ENCODE measurements at regions not wholly inside any gene's neighbourhood (a gene's known extent, or its start where the extent isn't known, plus 50 kb on each side); places are given as distances from the start of the nearest gene placed in this dataset.

- no peak for DNase-seq (ENCODE audit: low spot score)
Observed at GRCh38 chr1:4571263-4571662, 83.1 kb upstream of the AJAP1 start.

GRCh38 chr1:4573526-4573925 lies 80.9 kb upstream of the AJAP1 start:
- no peak for DNase-seq (ENCODE audit: low spot score)

DNA sequence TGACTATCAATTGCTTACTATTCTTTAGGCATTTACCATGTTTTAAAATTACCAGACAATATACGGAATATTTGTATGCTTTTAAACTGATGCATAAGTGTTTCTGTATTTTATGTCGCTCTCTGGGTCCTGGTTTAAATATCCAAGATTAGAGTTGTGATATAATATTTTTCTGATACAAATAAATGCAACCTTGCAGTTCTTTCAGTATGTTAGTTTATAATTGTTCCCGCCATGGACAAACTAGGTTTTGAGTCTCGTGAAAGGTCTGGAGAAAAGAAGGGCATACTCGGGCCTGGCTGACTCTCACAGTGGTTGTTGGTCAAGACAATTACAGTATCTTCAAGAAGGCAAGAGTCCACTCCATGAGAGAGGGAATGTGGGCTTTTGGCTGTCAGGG lies 72.6 kb upstream of the AJAP1 start:
- DNase-seq (ENCODE audit: low spot score): no peak

DNA sequence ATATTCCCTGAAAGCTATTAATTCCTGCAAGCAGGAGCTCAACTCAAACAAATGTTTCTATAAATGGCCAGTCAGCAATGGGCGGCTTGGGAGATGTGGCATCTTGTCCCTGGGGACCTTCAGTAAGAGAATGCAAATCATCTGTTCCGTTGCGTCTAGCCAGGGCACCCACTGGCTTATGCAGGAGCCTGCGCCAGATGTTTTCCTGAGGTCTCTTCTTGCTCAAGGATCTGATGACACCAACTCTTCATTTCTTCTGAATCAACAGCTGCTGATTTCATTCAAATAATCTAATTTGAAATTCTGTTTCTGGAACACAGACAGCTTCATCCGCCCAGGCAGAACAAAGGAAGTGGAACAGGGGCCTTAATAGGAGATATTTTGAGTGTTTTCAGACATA lies 70.0 kb upstream of the AJAP1 start:
- DNase-seq (ENCODE audit: low spot score): no peak

DNA sequence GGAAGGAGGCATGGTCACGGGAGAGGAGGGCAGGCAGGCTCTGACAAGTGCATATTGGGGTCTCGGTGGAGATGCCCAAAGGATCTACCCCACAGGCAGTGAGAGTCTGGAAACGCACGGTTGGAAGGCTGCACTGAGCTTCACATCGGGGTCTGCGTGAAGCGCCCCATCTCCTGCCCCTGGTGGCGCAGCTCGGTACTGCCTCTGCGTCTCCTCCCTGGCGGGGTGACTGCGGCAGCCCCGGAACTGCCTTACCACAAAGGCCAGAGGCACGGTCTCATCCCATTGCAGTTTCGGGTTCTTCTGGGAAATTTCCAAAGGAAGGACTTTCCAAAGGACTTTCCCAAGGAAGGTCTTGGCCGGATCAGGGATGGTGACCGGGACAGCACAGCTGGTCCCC lies 69.2 kb upstream of the AJAP1 start:
- DNase-seq (ENCODE audit: low spot score): no peak

- no peak for DNase-seq (ENCODE audit: low spot score)
Observed at GRCh38 chr1:4585705-4586104, 68.7 kb upstream of the AJAP1 start.

DNA sequence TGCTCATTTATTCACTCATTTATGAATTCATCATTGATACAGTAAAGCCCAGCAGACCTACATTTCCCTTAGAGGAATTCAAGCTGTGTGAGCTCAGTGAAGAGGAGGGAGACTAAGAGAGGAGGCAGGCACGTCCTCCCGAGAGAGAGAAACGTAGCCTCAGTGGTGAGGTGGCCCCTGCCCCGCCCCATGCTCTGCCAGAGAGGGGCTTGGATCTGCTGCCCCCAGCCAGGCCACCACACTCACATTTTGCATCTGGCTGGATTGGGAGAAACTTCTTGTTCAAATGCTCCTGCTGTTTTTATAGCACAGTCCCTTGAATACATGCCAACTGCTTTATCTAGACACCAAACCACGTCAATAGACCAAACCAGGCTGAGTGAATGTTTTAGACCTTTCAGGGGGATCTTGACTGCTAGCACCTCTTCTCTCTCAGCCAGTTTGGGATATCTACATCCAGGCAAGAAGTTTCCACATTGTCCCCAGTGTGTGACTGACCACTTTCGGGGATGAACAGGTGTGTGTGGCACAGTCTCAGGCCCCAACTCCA lies 67.7 kb upstream of the AJAP1 start:
- no peak for DNase-seq (ENCODE audit: low spot score)

GRCh38 chr1:4587721-4588120 lies 66.7 kb upstream of the AJAP1 start:
- DNase-seq (ENCODE audit: low spot score): no peak

GRCh38 chr1:4590756-4591155 lies 63.7 kb upstream of the AJAP1 start:
- DNase-seq (ENCODE audit: low spot score): no peak

- DNase-seq (ENCODE audit: low spot score): no peak
Observed at GRCh38 chr1:4591926-4592325, 62.5 kb upstream of the AJAP1 start.

DNA sequence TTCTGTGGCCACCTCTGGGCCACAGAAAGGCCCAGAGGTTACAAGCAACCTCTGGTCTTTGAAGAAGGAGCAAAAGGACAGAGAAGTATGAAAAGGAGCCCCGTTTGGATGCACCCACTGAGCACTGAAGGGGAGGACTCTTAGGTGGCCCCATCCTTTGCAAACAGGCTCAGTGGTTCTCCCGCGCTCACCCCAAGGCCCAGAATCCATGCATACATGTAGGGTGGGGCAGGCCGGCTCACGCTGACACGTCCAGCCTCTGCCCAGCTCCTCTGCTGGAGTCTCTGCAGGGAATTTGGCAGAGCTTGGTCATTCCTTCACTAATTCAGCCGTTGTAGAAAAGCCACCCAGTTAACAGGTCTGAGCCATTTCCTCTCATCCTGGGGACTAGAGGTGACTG lies 61.3 kb upstream of the AJAP1 start:
- no peak for DNase-seq (ENCODE audit: low spot score)

DNA sequence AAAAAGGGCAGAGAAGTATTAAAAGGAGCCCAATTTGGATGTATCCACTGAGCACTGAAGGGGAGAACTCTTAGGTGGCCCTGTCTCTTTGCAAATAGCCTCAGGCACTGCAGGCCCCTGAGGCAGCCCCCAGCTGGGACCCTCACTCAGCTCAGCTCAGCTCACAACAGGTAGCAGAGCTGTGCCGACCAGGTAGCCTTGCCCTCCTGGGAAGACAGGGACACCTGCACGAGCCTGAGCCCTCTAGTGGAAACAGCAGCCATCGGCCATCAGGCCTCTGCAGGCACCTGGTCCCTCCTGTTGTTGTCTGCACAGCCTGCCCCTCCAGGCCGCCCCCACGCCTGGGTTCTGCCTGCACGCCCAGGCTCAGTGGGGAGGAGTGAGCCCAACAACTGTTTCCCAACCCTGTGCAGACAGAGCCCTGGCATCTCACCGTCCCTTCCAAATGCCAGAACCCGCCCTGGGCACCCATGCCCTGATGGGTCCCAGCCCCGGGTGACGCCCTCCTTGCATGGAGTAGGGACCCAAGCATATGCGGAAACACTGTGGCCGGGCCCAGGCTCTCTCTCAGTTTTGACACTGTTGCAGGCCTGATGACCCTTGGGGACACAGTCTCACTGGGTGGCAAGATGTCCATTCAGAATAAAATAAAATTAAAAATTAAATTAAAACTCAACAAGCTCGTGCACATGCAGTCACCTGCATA lies 60.0 kb upstream of the AJAP1 start:
- DNase-seq (ENCODE audit: low spot score): no peak

- no peak for DNase-seq (ENCODE audit: low spot score)
Observed at GRCh38 chr1:4595341-4596225, 58.8 kb upstream of the AJAP1 start.

- DNase-seq (ENCODE audit: low spot score): no peak
Observed at GRCh38 chr1:4596486-4596885, 57.9 kb upstream of the AJAP1 start.

GRCh38 chr1:4597020-4597419 lies 57.4 kb upstream of the AJAP1 start:
- DNase-seq (ENCODE audit: low spot score): no peak

DNA sequence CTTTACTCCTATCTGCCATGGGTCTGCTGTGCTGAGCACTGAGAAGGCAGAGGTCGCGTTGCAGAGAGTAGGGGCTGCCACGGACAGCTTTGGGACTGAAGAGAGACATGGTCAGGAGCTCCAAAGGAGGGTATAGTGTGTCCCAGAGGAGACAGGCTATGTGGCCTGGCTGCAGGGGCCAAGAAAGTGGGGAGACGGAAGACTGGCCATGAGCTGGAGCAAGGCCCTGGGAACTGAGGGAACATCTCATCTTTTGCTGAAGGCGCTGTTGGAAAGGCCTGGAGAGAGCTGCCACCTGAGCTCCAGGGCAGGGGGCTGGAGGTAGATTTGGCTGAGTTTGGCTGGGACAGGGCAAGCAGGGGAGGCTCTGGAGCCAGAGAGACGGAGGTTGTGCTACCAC lies 55.8 kb upstream of the AJAP1 start:
- DNase-seq (ENCODE audit: low spot score): no peak

DNA sequence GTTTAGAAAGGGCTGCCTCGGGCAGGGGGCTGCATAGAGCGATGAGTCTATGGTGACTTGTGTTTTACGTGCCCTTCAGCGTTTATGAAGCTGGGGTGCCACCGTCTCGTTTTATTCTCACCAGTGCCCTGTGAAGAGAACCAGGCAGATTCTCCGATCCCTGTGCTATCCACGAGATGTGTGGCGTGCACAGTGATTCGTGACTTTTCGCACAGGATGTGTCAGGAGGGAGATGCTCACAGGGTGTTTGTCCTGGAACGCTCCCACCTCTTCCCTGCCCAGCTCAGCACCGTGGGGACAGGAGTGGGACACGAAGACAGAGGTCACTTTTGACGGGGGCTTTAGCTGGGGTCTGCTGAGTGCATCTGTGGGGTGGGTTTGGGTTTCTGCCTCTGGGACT lies 54.9 kb upstream of the AJAP1 start:
- no peak for DNase-seq (ENCODE audit: low spot score)

DNA sequence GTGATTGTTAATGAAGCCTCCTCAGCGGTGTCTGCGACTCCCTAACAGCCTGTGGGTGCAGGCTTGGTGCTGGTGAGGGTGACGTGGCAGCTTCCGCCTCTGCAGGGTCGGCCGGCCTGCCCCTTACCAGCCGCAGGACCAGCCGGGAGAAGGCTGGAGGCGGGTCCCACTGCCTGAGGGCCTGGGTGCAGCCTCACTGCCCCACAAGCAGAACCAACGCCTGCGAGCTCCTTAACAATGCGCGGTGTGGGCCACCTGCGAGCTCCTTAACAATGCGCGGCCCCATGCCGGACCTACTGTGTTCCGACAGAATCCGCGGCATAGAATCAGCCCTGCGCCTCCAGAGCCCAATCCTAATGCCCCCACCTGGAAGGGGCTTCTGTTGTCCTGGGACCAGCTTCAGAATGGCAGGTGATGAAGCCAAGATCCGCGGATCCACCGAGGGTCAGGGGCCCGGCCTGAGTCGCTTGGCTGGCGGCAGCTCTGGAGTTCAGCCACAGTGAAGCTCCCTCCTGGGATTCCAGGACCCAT lies 54.4 kb upstream of the AJAP1 start:
- no peak for DNase-seq (ENCODE audit: low spot score)

DNA sequence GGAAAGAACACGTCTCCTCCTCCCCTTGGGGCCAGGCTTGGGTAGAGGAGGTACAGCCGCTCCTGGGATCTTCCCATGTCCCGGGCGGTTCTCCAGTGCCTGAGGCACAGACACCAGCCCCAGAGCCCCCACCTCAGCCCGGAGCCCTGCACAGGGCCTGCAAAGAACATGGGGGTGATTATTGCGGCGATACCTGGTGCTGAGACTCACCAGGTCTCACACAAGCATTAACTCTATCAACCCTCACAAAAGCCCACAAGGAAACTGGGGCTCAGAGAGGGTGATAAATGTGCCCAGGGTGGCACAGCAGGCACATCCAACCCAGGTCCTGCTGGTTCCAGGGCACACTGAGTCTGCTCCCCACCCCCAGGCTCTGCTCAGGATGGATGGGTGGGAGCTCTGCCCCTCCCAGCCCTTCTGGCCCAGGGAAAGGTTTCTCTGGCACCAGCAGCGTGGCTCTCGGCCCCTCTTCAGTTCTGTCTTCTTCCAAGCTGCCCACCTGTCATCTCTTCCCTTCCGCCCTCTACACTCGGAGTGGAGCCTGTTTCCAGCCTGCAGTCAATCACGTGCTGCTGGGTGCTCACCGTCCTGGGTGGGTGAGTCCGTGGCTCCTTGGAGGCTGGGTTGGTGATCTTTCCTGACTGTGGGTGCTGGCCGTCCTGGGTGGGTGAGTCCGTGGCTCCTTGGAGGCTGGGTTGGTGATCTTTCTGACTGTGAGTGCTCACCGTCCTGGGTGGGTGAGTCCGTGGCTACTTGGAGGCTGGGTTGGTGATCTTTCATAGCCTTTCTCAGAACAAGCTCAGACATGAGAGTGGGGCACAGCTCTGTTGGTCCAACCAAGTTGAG lies 53.6 kb upstream of the AJAP1 start:
- DNase-seq (ENCODE audit: low spot score): no peak

- no peak for DNase-seq (ENCODE audit: low spot score)
Observed at GRCh38 chr1:4601941-4602340, 52.5 kb upstream of the AJAP1 start.

- no peak for DNase-seq (ENCODE audit: low spot score)
Observed at GRCh38 chr1:4602462-4603294, 51.7 kb upstream of the AJAP1 start.

Measured in mucosa of gallbladder (tissue), 1 donor.